Lower leg skin (tissue), 4 donors: ENCODE measurements at regions not wholly inside any gene's neighbourhood (a gene's known extent, or its start where the extent isn't known, plus 50 kb on each side); places are given as distances from the start of the nearest gene placed in this dataset.

ENCODE experiments used
- DNase-seq, 2 donors: peaks; one replicate each; pipeline ENCODE4 v3.0.0-alpha.2; 2019; ENCODE audit warnings: low spot score in 2 of 2
- H3K4me3 ChIP-seq: fragments of 200-600 bp; sonication (generic); 2 replicates; pipeline ENCODE4 v1.5.1; 2017; ENCODE audit warnings: mild to moderate bottlenecking, low read depth; ENCODE audit not compliant: poor library complexity, severe bottlenecking
- CTCF ChIP-seq, 3 donors: fragments of 450-650 bp; IDR thresholded peaks; one replicate each; pipeline ENCODE4 v1.5.1; 2016; ENCODE audit warnings: antibody characterized with exemption in 3 of 3, mild to moderate bottlenecking in 3 of 3, moderate library complexity in 2 of 3
- POLR2A ChIP-seq, 2 donors: fragments of 450-650 bp; IDR thresholded peaks; one replicate each; pipeline ENCODE4 v1.6.1; 2016 to 2017; ENCODE audit warnings: antibody characterized with exemption in 2 of 2, mild to moderate bottlenecking in 1 of 2, moderate library complexity in 1 of 2
- WGBS, 2 donors: methylation state at CpG; one replicate each; pipeline ENCODE4 v1.1.5; 2018; 5-methylcytosine and 5-hydroxymethylcytosine counted together
- intact Hi-C: fragments of 100-400 bp; cut with DNase I; formaldehyde crosslinking; loops from one replicate; pipeline ENCODE4 v1.15.0; 2023; ENCODE audit warnings: low total_unique reads

- no peak overlapping the region for H3K4me3 ChIP-seq
- WGBS, 2 donors: 93 to 94% methylated on average over 6 of the region's 6 CpGs
- TF ChIP-seq POLR2A (IDR thresholded peaks at IDR 0.05) (no peak), CTCF (IDR thresholded peaks at IDR 0.05) (no peak)
- DNase-seq: no peak
- intact Hi-C loops: no loop called here
Observed at GRCh38 chr18:55133378-55133777, 174.1 kb upstream of the CCDC68 start.

GRCh38 chr18:55128437-55128836 lies 169.2 kb upstream of the CCDC68 start:
- H3K4me3 ChIP-seq: no peak overlapping the region
- intact Hi-C loops: no loop called here
- TF ChIP-seq POLR2A (IDR thresholded peaks at IDR 0.05) (no peak), CTCF (IDR thresholded peaks at IDR 0.05) (no peak)
- 87 to 88% methylated on average over 3 of the region's 3 CpGs for WGBS, 2 donors
- no peak for DNase-seq

DNA sequence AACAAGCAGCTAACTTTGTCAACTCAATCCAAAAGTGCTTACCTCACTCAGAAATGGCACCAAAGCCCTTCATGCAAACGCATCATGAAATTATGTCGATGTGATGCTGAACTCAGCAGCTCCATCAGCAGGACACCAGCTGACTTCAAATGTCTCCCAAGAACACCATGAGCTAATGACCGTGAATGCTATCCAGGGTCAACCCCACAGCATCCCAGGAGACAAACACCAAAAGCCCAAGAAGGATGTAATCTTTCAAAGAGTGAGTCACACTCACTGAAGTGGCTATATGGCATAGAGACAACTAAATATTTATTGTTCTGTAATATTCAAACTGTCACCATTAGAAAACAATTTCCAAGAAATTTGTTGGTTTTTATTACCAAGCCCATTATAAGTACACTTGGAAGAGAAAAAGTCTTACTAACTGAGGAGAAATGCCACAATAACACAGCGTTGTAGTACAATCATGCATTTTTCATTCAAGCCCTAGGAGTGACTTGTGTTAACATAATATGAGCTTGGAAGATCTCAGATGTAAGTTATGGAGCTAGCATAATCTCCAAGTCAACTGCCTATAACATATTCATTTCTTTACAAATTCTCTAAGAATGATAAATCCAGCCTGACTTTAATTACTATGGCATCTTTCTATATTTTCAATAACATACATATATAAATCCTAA lies 165.0 kb upstream of the CCDC68 start:
- peak in 1 of 2 donors; percentile 29 for DNase-seq

DNA sequence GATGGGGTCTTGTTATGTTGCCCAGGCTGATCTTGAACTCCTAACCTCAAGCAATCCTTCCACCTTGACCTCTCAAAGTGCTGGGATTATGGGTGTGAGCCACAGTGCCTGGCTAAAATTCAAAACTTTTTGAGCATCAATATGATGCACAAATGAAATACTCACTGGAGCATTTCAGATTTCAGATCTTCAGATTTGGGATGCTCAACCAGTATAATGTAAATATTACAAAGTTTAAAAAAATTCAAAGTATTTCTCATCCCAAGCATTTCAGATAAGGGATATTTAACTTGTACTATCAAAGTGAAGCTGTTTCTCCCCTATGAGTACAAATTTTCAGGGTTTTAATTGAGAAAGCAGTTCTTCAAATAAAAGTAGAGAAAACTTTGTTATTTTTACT lies 164.1 kb upstream of the CCDC68 start:
- intact Hi-C loops: no loop called here
- no peak overlapping the region for H3K4me3 ChIP-seq
- no peak for TF ChIP-seq CTCF (IDR thresholded peaks at IDR 0.05)
- DNase-seq: no peak

More for the DNA sequence above, 165.0 kb upstream of the CCDC68 start:
- no peak overlapping the region for H3K4me3 ChIP-seq
- intact Hi-C loops: no loop called here
- 56 to 71% methylated on average over 4 of the region's 4 CpGs for WGBS, 2 donors
- TF ChIP-seq POLR2A (IDR thresholded peaks at IDR 0.05) (no peak), CTCF (IDR thresholded peaks at IDR 0.05) (no peak)

DNA sequence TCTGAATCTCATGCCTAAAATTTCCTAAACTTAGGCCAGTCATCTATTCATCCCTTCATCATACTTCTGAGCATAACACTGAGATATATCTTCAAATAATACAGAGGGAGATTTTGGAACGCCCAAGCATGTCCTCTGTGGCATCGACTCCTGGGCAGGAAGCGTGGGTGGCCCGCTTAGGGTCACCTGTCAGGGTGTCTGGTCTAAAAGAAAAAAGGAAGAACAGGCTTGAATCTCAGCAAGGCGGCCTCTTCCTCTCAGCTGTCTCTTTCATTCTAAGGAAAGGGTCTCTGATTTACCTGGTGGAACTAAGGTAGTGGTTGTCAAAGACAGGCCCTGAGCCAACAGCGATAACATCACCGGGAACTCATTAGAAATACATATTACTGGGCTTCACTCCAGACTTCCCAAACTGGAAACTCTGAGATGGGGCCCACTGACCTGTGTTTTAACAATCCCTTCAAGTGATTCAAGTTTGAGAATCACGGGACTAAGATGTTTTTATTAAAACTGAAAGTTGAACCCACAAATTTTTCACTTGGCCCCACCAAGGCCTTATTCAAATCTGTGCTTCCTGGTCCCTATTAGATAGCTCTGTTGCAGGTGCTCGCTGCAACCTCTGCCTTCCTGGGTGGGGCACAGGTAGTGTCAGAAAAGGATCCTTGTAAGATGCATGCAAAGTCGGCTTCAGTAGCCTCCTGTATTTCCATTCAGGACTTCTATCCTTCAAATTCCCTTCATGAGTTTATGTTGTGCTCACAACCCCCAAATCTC lies 162.3 kb upstream of the CCDC68 start:
- intact Hi-C loops: no loop called here
- no peak overlapping the region for H3K4me3 ChIP-seq
- TF ChIP-seq POLR2A (IDR thresholded peaks at IDR 0.05): no peak
- no peak for TF ChIP-seq CTCF (IDR thresholded peaks at IDR 0.05)
- DNase-seq: no peak
- 88 to 91% methylated on average over 10 of the region's 10 CpGs for WGBS, 2 donors
